HG02798 (cell line): ENCODE measurements at regions not wholly inside any gene's neighbourhood (a gene's known extent, or its start where the extent isn't known, plus 50 kb on each side); places are given as distances from the start of the nearest gene placed in this dataset.
"Not testable (repeated sequence)": the region's sequence is repeated elsewhere in the genome, so short reads cannot be mapped to it uniquely, and the experiment has no call there.

ENCODE experiments used
- ATAC-seq: cut with Tn5 transposase; IDR thresholded peaks from one replicate; pipeline ENCODE4 v1.9.1; 2021; ENCODE audit warnings: mild to moderate bottlenecking; ENCODE audit not compliant: unreplicated experiment, poor library complexity

DNA sequence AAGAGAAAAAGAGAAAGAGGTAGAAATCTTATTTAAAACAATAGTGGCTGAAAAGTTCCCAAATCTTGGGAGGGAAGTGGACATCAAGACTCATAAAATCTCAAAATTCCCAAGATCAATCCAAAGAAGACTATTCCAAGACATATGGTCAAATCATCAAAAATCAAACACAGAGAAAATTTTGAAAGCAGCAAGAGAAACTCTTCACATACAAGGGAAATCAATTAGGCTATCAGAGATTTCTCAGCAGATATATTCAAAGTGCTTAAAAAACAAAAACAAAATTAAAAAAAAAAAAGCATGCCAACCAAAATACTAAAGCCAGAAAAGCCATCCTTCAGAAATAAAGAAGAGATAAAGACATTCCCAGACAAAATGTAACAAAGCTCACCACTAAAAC, 52.6 kb upstream of the RALGPS2 start:
- ATAC-seq: no peak

DNA sequence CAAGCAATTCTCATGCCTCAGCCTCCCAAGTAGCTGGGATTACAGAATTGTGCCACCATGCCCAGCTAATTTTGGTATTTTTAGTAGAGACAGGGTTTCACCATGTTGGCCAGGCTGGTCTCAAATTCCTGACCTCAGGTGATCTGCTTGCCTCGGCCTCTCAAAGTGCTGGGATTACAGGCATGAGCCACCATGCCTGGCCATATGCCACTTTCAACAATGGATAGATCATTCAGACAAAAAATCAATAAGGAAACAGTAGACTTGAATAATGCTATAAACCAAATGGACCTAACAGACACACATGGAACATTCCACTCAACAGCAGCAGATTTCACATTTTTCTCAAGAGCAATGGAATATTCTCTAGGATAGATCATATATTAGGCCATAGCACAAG, 50.5 kb upstream of the RALGPS2 start:
- not testable (repeated sequence) for ATAC-seq
